ENCODE measurements at regions not wholly inside any gene's neighbourhood (a gene's known extent, or its start where the extent isn't known, plus 50 kb on each side); places are given as distances from the start of the nearest gene placed in this dataset.

- no peak for DNase-seq (ENCODE audit: low read depth)
- TF ChIP-seq CTCF (IDR thresholded peaks at IDR 0.05; ENCODE audit: insufficient read depth, low read depth, low read length, missing control alignments) = no peak
Measured at GRCh38 chr2:188042412-188042811, 249.3 kb upstream of the GULP1 start.

GRCh38 chr2:188045016-188045415 is 246.7 kb upstream of the GULP1 start:
- DNase-seq (ENCODE audit: low read depth) = no peak
- TF ChIP-seq CTCF (IDR thresholded peaks at IDR 0.05; ENCODE audit: insufficient read depth, low read depth, low read length, missing control alignments) = no peak
- no peak overlapping the region for H3K4me3 ChIP-seq (ENCODE audit: low read depth, low read length)

More at GRCh38 chr2:188042412-188042811, 249.3 kb upstream of the GULP1 start:
- no peak overlapping the region for H3K4me3 ChIP-seq (ENCODE audit: low read depth, low read length)

GRCh38 chr2:188046437-188046836 is 245.2 kb upstream of the GULP1 start:
- TF ChIP-seq CTCF (IDR thresholded peaks at IDR 0.05; ENCODE audit: insufficient read depth, low read depth, low read length, missing control alignments) = no peak

GRCh38 chr2:188047735-188048134 is 243.9 kb upstream of the GULP1 start:
- DNase-seq (ENCODE audit: low read depth) = no peak
- no peak overlapping the region for H3K4me3 ChIP-seq (ENCODE audit: low read depth, low read length)
- TF ChIP-seq CTCF (IDR thresholded peaks at IDR 0.05; ENCODE audit: insufficient read depth, low read depth, low read length, missing control alignments) = no peak

More at GRCh38 chr2:188046437-188046836, 245.2 kb upstream of the GULP1 start:
- no peak for DNase-seq (ENCODE audit: low read depth)
- no peak overlapping the region for H3K4me3 ChIP-seq (ENCODE audit: low read depth, low read length)

- TF ChIP-seq CTCF (IDR thresholded peaks at IDR 0.05; ENCODE audit: insufficient read depth, low read depth, low read length, missing control alignments) = no peak
- DNase-seq (ENCODE audit: low read depth) = no peak
- no peak overlapping the region for H3K4me3 ChIP-seq (ENCODE audit: low read depth, low read length)
Measured at GRCh38 chr2:188050726-188051125, 240.9 kb upstream of the GULP1 start.

- DNase-seq (ENCODE audit: low read depth) = no peak
- TF ChIP-seq CTCF (IDR thresholded peaks at IDR 0.05; ENCODE audit: insufficient read depth, low read depth, low read length, missing control alignments) = no peak
- no peak overlapping the region for H3K4me3 ChIP-seq (ENCODE audit: low read depth, low read length)
Measured at GRCh38 chr2:188051706-188052105, 240.0 kb upstream of the GULP1 start.

- no peak for DNase-seq (ENCODE audit: low read depth)
- no peak for TF ChIP-seq CTCF (IDR thresholded peaks at IDR 0.05; ENCODE audit: insufficient read depth, low read depth, low read length, missing control alignments)
- no peak overlapping the region for H3K4me3 ChIP-seq (ENCODE audit: low read depth, low read length)
Measured at GRCh38 chr2:188065386-188065785, 226.3 kb upstream of the GULP1 start.

Data from GM12865 (cell line).